Erythroblast (primary cell): ENCODE measurements at regions not wholly inside any gene's neighbourhood (a gene's known extent, or its start where the extent isn't known, plus 50 kb on each side); places are given as distances from the start of the nearest gene placed in this dataset.

ENCODE experiments used
- GATA1 ChIP-seq: IDR thresholded peaks from 2 replicates; pipeline ENCODE4 v1.6.1; 2011; ENCODE audit warnings: low read depth, mild to moderate bottlenecking, control low read depth, low read length, moderate library complexity
- POLR2A ChIP-seq: IDR thresholded peaks from 2 replicates; pipeline ENCODE4 v1.6.1; 2011; ENCODE audit warnings: mild to moderate bottlenecking, low read length

GRCh38 chr12:92489781-92490180, 213.0 kb upstream of the PLEKHG7 start:
- TF ChIP-seq POLR2A (no peak), GATA1 (no peak)
